ENCODE measurements at regions not wholly inside any gene's neighbourhood (a gene's known extent, or its start where the extent isn't known, plus 50 kb on each side); places are given as distances from the start of the nearest gene placed in this dataset.

GRCh38 chr3:21159543-21159906, 591.5 kb downstream of the ZNF385D start:
- TF ChIP-seq POLR2A (IDR thresholded peaks at IDR 0.05) (no peak), CTCF (IDR thresholded peaks at IDR 0.05) (no peak), POLR2AphosphoS5 (IDR thresholded peaks at IDR 0.05) (no peak)
